Stimulated activated CD4-positive, alpha-beta T cell treated with anti-CD3 and anti-CD28 coated beads, TNF-alpha, amount 100 ng/mL, for 48 hours (primary cell): ENCODE measurements at regions not wholly inside any gene's neighbourhood (a gene's known extent, or its start where the extent isn't known, plus 50 kb on each side); places are given as distances from the start of the nearest gene placed in this dataset.
"Not testable (repeated sequence)": the region's sequence is repeated elsewhere in the genome, so short reads cannot be mapped to it uniquely, and the experiment has no call there.

Source experiments
- DNase-seq, 3 donors: peaks; one replicate each; pipeline ENCODE4 v3.0.0-alpha.2; 2020; ENCODE audit warnings: low read depth in 3 of 3

GRCh38 chr21:14684071-14684470 is 138.0 kb upstream of the SAMSN1 start:
- DNase-seq: no peak

- no peak for DNase-seq
Observed at GRCh38 chr21:14683063-14683462, 136.9 kb upstream of the SAMSN1 start.

GRCh38 chr21:14678973-14679574 is 133.0 kb upstream of the SAMSN1 start:
- no peak for DNase-seq

- DNase-seq: no peak
Observed at GRCh38 chr21:14677639-14678179, 131.6 kb upstream of the SAMSN1 start.

- no peak for DNase-seq
Observed at GRCh38 chr21:14677013-14677412, 130.9 kb upstream of the SAMSN1 start.

GRCh38 chr21:14675774-14676530 is 129.8 kb upstream of the SAMSN1 start:
- DNase-seq: no peak

GRCh38 chr21:14673649-14674048 is 127.5 kb upstream of the SAMSN1 start:
- no peak for DNase-seq

- no peak for DNase-seq
Observed at GRCh38 chr21:14672466-14672865, 126.4 kb upstream of the SAMSN1 start.

GRCh38 chr21:14670409-14670808 is 124.3 kb upstream of the SAMSN1 start:
- no peak for DNase-seq

GRCh38 chr21:14669092-14669491 is 123.0 kb upstream of the SAMSN1 start:
- DNase-seq: not testable (repeated sequence)

- no peak for DNase-seq
Observed at GRCh38 chr21:14657241-14658008, 111.3 kb upstream of the SAMSN1 start.

GRCh38 chr21:14646893-14647292 is 100.8 kb upstream of the SAMSN1 start:
- no peak for DNase-seq

GRCh38 chr21:14645702-14646101 is 99.6 kb upstream of the SAMSN1 start:
- DNase-seq: no peak

GRCh38 chr21:14632359-14632758 is 86.2 kb upstream of the SAMSN1 start:
- no peak for DNase-seq

- no peak for DNase-seq
Observed at GRCh38 chr21:14630556-14631069, 84.5 kb upstream of the SAMSN1 start.

GRCh38 chr21:14629461-14629860 is 83.3 kb upstream of the SAMSN1 start:
- no peak for DNase-seq

- not testable (repeated sequence) for DNase-seq
Observed at GRCh38 chr21:14623079-14623478, 77.0 kb upstream of the SAMSN1 start.

- peak in 1 of 3 donors; percentile 0 for DNase-seq
Observed at GRCh38 chr21:14620152-14620551, 74.0 kb upstream of the SAMSN1 start.

- no peak for DNase-seq
Observed at GRCh38 chr21:14617871-14618270, 71.8 kb upstream of the SAMSN1 start.

GRCh38 chr21:14617040-14617393 is 70.9 kb upstream of the SAMSN1 start:
- no peak for DNase-seq

- DNase-seq: no peak
Observed at GRCh38 chr21:14616380-14617039, 70.4 kb upstream of the SAMSN1 start.
